ENCODE measurements at regions not wholly inside any gene's neighbourhood (a gene's known extent, or its start where the extent isn't known, plus 50 kb on each side); places are given as distances from the start of the nearest gene placed in this dataset.

GRCh38 chr10:78806681-78807221 lies 262.0 kb upstream of the ZMIZ1 start:
- TF ChIP-seq POLR2AphosphoS5 (IDR thresholded peaks at IDR 0.05; ENCODE audit: low read depth, low read length) (no peak), REST (IDR thresholded peaks at IDR 0.05; ENCODE audit: insufficient read depth in 1 of 2, low read depth in 2 of 2, low read length in 2 of 2) (no peak)
